Breast epithelium (tissue), 3 donors: ENCODE measurements at regions not wholly inside any gene's neighbourhood (a gene's known extent, or its start where the extent isn't known, plus 50 kb on each side); places are given as distances from the start of the nearest gene placed in this dataset.

Source experiments
- POLR2A ChIP-seq: fragments of 450-650 bp; IDR thresholded peaks from one replicate; pipeline ENCODE4 v1.6.1; 2016; ENCODE audit warnings: antibody characterized with exemption, mild to moderate bottlenecking, moderate library complexity
- TF ChIP-seq, protein P1 (sequence below), 3 donors: fragments of 450-650 bp; IDR thresholded peaks; one replicate each; pipeline ENCODE4 v1.5.1; 2016 to 2017; ENCODE audit warnings: antibody characterized with exemption in 3 of 3, mild to moderate bottlenecking in 3 of 3, moderate library complexity in 3 of 3

DNA sequence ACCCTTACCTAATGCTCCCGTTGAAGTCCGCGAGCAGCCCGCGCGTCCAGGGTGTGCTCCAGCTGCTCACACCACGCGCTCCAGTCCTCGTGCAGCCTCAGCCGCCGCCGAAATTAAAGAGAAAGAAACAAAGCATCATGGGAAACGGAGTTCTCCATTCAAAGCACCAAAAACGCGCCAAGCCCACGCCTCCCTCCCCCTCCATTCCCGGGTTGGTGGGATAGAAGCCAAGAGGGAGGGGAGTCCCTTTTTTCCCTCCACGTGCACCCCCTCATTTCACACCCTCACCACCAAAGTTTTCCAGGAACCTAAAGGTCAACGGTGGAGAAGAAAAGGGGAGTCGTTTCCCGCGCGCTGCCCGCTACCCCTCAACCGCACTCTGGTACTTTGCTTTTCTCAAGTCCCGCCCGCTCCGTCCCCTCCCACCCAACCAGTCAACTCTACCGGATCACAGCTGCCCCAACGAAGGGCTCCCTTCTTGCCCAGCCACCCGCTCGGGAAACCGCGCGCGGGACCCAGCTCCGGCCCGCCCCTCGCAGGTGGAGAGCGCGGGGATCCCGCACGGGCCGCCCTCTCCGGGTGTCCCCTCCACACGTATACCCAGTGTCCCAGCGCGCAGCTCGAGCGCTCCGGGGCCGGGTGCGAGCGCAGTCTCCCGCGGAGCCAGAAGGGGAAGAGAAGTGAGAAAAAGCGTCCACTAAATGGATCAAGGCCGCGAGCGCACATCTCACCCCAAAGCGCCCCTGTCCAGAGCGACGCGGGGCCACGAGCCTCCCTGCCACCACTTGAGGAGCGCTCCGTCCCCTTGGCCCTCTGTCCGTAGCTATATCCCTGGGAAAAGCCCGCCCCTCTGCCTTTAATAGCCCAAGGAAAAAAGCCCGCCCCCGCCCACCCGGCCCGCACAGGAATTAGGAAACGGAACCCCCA, 65.1 kb upstream of the CCDC160 start:
- TF ChIP-seq, protein P1, sequence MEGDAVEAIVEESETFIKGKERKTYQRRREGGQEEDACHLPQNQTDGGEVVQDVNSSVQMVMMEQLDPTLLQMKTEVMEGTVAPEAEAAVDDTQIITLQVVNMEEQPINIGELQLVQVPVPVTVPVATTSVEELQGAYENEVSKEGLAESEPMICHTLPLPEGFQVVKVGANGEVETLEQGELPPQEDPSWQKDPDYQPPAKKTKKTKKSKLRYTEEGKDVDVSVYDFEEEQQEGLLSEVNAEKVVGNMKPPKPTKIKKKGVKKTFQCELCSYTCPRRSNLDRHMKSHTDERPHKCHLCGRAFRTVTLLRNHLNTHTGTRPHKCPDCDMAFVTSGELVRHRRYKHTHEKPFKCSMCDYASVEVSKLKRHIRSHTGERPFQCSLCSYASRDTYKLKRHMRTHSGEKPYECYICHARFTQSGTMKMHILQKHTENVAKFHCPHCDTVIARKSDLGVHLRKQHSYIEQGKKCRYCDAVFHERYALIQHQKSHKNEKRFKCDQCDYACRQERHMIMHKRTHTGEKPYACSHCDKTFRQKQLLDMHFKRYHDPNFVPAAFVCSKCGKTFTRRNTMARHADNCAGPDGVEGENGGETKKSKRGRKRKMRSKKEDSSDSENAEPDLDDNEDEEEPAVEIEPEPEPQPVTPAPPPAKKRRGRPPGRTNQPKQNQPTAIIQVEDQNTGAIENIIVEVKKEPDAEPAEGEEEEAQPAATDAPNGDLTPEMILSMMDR (IDR thresholded peaks at IDR 0.05): no peak
- TF ChIP-seq POLR2A: no peak
